Kidney (tissue), 13 donors: ENCODE measurements at regions not wholly inside any gene's neighbourhood (a gene's known extent, or its start where the extent isn't known, plus 50 kb on each side); places are given as distances from the start of the nearest gene placed in this dataset.

Source experiments
- DNase-seq, 5 donors: peaks; one replicate each; pipeline ENCODE4 v3.0.0-alpha.2; 2013 to 2020
- FAIRE-seq: peaks from 2 replicates; lab custom pipeline; 2012; peaks lifted over from hg19 to GRCh38; lab: Jason Lieb, UNC
- H3K27ac ChIP-seq, 2 donors: one replicate each; pipeline ENCODE4 v1.7.0; 2013; ENCODE audit warnings: low read depth in 2 of 2, low read length in 2 of 2, inconsistent platforms in 1 of 2
- H3K27me3 ChIP-seq: one replicate; pipeline ENCODE4 v1.7.1; 2013; ENCODE audit warnings: low read length, inconsistent platforms; ENCODE audit not compliant: control insufficient read depth, insufficient read depth
- H3K36me3 ChIP-seq, 3 donors: one replicate each; pipeline versions ENCODE4 v1.7.0 to v1.7.1; 2013; ENCODE audit warnings: low read length in 3 of 3, control low read depth in 1 of 3, inconsistent platforms in 1 of 3; ENCODE audit not compliant: insufficient read depth in 3 of 3, control insufficient read depth in 2 of 3
- H3K4me1 ChIP-seq, 3 donors: one replicate each; pipeline versions ENCODE4 v1.7.0 to v1.7.1; 2013; ENCODE audit warnings: low read length in 3 of 3, inconsistent platforms in 1 of 3, low read depth in 1 of 3; ENCODE audit not compliant: control insufficient read depth in 2 of 3, insufficient read depth in 2 of 3
- H3K4me3 ChIP-seq, 3 donors: one replicate each; pipeline versions ENCODE4 v1.7.0 to v1.8.1; 2013; ENCODE audit warnings: low read length in 3 of 3, control low read depth in 1 of 3, inconsistent platforms in 1 of 3
- H3K9ac ChIP-seq, 3 donors: one replicate each; pipeline versions ENCODE4 v1.7.0 to v1.7.1; 2013; ENCODE audit warnings: low read length in 3 of 3, control low read depth in 1 of 3, inconsistent platforms in 1 of 3
- H3K9me3 ChIP-seq, 3 donors: one replicate each; pipeline versions ENCODE4 v1.7.0 to v1.7.1; 2013; ENCODE audit warnings: low read length in 3 of 3, control low read depth in 1 of 3, inconsistent platforms in 1 of 3; ENCODE audit not compliant: control insufficient read depth in 2 of 3, insufficient read depth in 1 of 3
- intact Hi-C: fragments of 100-400 bp; cut with DNase I; formaldehyde crosslinking; loops from one replicate; pipeline ENCODE4 v1.11.1; 2022
- TF ChIP-seq, protein P1 (sequence below): IDR thresholded peaks from 3 replicates; pipeline ENCODE4 v1.5.1; 2012; ENCODE audit warnings: mild to moderate bottlenecking, moderate library complexity, borderline replicate concordance; ENCODE audit not compliant: insufficient read depth; ENCODE audit errors: extremely low read depth
- donor health status: control.
- donor health status: control.
- donor health status: control.
- donor health status: control.
- donor health status: control.
- donor health status: DM: yes; HTN: yes; CAD: no.
- donor health status: Normal renal cell carcinoma (clear cell type).

DNA sequence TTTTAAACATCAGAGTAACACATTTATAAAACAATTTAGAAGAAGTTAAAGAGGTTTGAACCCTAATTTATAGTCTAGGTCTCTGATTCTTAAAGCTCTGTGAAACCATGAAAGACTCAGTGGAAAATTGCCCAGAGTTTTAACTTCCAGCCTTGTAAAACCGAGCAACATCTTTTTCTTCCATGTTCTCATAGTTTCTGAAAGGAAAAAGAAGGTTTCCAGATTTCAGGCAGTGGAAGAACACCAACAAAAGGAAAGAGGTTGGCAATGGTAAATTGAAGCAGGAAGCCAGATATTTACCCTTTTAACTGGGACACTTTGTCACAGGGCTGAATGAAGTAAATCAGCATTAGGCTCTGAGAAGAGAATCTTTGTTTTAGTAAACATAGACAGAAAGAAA, 1999.3 kb downstream of the MAT2B start:
- Histone ChIP-seq H3K4me3 (no peak overlapping the region), H3K9me3 (no peaks in the 10 kb centered on the region), H3K9ac (no peak overlapping the region), H3K4me1 (no peaks in the 10 kb centered on the region), H3K27me3 (no peaks in the 10 kb centered on the region), H3K27ac (no peak overlapping the region), H3K36me3 (no peaks in the 10 kb centered on the region)
- TF ChIP-seq, protein P1, sequence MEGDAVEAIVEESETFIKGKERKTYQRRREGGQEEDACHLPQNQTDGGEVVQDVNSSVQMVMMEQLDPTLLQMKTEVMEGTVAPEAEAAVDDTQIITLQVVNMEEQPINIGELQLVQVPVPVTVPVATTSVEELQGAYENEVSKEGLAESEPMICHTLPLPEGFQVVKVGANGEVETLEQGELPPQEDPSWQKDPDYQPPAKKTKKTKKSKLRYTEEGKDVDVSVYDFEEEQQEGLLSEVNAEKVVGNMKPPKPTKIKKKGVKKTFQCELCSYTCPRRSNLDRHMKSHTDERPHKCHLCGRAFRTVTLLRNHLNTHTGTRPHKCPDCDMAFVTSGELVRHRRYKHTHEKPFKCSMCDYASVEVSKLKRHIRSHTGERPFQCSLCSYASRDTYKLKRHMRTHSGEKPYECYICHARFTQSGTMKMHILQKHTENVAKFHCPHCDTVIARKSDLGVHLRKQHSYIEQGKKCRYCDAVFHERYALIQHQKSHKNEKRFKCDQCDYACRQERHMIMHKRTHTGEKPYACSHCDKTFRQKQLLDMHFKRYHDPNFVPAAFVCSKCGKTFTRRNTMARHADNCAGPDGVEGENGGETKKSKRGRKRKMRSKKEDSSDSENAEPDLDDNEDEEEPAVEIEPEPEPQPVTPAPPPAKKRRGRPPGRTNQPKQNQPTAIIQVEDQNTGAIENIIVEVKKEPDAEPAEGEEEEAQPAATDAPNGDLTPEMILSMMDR, result no peak
- intact Hi-C loops, result no loop called here
- FAIRE-seq, result no peak
- no peak for DNase-seq

GRCh38 chr5:165508286-165508685, 2002.9 kb downstream of the MAT2B start:
- FAIRE-seq (no peak), DNase-seq (no peak)
- no peaks in the 10 kb centered on the region for H3K36me3 ChIP-seq
- no peaks in the 10 kb centered on the region for H3K4me1 ChIP-seq
- H3K9me3 ChIP-seq, result no peaks in the 10 kb centered on the region
- H3K9ac ChIP-seq, result no peak overlapping the region
- no peaks in the 10 kb centered on the region for H3K27me3 ChIP-seq
- intact Hi-C loops, result no loop called here
- no peak overlapping the region for H3K4me3 ChIP-seq
- H3K27ac ChIP-seq, result no peak overlapping the region
- TF ChIP-seq, protein P1, result no peak

DNA sequence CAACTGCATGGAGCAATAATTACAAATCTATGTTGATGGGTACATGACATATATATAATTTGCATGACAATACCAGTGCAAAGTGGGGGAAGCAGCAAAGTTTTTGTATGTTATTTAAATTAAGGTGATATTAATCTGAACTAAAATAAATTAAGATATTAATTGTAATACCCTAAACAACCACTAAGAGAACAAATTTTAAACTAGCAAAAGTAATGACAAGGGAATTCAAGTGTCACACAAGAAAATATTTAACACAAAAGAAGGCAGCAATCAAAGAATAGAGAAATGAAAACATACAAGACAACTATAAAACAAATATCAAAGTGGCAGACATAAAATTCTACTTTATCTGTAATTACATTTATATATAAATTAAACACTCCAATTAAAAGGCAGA, 2003.4 kb downstream of the MAT2B start:
- no peaks in the 10 kb centered on the region for H3K4me1 ChIP-seq
- H3K27me3 ChIP-seq, result no peaks in the 10 kb centered on the region
- H3K36me3 ChIP-seq, result no peaks in the 10 kb centered on the region
- TF ChIP-seq, protein P1, result no peak
- H3K9me3 ChIP-seq, result no peaks in the 10 kb centered on the region
- DNase-seq, result no peak
- no peak overlapping the region for H3K27ac ChIP-seq
- H3K9ac ChIP-seq, result no peak overlapping the region
- intact Hi-C loops, result no loop called here
- no peak for FAIRE-seq
- no peak overlapping the region for H3K4me3 ChIP-seq
